ENCODE measurements at regions not wholly inside any gene's neighbourhood (a gene's known extent, or its start where the extent isn't known, plus 50 kb on each side); places are given as distances from the start of the nearest gene placed in this dataset.
"Not testable (repeated sequence)": the region's sequence is repeated elsewhere in the genome, so short reads cannot be mapped to it uniquely, and the experiment has no call there.

- DNase-seq: no peak
Measured at GRCh38 chr21:14058566-14058965, 152.2 kb downstream of the LIPI start.

GRCh38 chr21:14057841-14058481 is 152.8 kb downstream of the LIPI start:
- not testable (repeated sequence) for DNase-seq

- no peak for DNase-seq
Measured at GRCh38 chr21:14057313-14057712, 153.4 kb downstream of the LIPI start.

- DNase-seq: no peak
Measured at GRCh38 chr21:14056771-14057191, 154.0 kb downstream of the LIPI start.

- not testable (repeated sequence) for DNase-seq
Measured at GRCh38 chr21:14055746-14056515, 154.8 kb downstream of the LIPI start.

- DNase-seq: no peak
Measured at GRCh38 chr21:14054682-14055081, 156.1 kb downstream of the LIPI start.

GRCh38 chr21:14050121-14050520 is 160.6 kb downstream of the LIPI start:
- no peak for DNase-seq

- no peak for DNase-seq
Measured at GRCh38 chr21:14046401-14046800, 164.4 kb downstream of the LIPI start.

GRCh38 chr21:14040386-14040785 is 170.4 kb downstream of the LIPI start:
- no peak for DNase-seq

GRCh38 chr21:14028619-14029018 is 182.1 kb downstream of the LIPI start:
- DNase-seq: not testable (repeated sequence)

- DNase-seq: peak; percentile 10 to 71
Measured at GRCh38 chr21:14027235-14027869, 183.4 kb downstream of the LIPI start.

- DNase-seq: not testable (repeated sequence)
Measured at GRCh38 chr21:14020108-14020507, 190.6 kb downstream of the LIPI start.

- not testable (repeated sequence) for DNase-seq
Measured at GRCh38 chr21:14015841-14016240, 194.9 kb downstream of the LIPI start.

- DNase-seq: not testable (repeated sequence)
Measured at GRCh38 chr21:14013623-14014498, 196.9 kb downstream of the LIPI start.

GRCh38 chr21:14013056-14013603 is 197.6 kb downstream of the LIPI start:
- no peak for DNase-seq

- DNase-seq: no peak
Measured at GRCh38 chr21:14012409-14012808, 198.3 kb downstream of the LIPI start.

- not testable (repeated sequence) for DNase-seq
Measured at GRCh38 chr21:14011751-14012150, 199.0 kb downstream of the LIPI start.

- not testable (repeated sequence) for DNase-seq
Measured at GRCh38 chr21:14011149-14011548, 199.6 kb downstream of the LIPI start.

- DNase-seq: no peak
Measured at GRCh38 chr21:14010729-14011128, 200.0 kb downstream of the LIPI start.

GRCh38 chr21:14009990-14010389 is 200.8 kb downstream of the LIPI start:
- not testable (repeated sequence) for DNase-seq

GRCh38 chr21:14009238-14009981 is 201.3 kb downstream of the LIPI start:
- DNase-seq: not testable (repeated sequence)

GRCh38 chr21:14008436-14008835 is 202.3 kb downstream of the LIPI start:
- DNase-seq: not testable (repeated sequence)

Data from bone marrow (tissue), 2 donors.